Ectodermal cell (in vitro differentiated cells): ENCODE measurements at regions not wholly inside any gene's neighbourhood (a gene's known extent, or its start where the extent isn't known, plus 50 kb on each side); places are given as distances from the start of the nearest gene placed in this dataset.
"Not testable (repeated sequence)": the region's sequence is repeated elsewhere in the genome, so short reads cannot be mapped to it uniquely, and the experiment has no call there.

Source experiments
- H3K27ac ChIP-seq: 2 replicates; pipeline ENCODE4 v1.7.0; 2013; ENCODE audit warnings: mild to moderate bottlenecking, low read depth, low read length; ENCODE audit not compliant: insufficient read depth, poor library complexity, severe bottlenecking
- H3K27me3 ChIP-seq: 2 replicates; pipeline ENCODE4 v1.7.0; 2013; ENCODE audit warnings: mild to moderate bottlenecking, low read length; ENCODE audit not compliant: insufficient read depth, control insufficient read depth, poor library complexity, severe bottlenecking
- H3K36me3 ChIP-seq: one replicate; pipeline ENCODE4 v1.7.0; 2013; ENCODE audit warnings: low read length; ENCODE audit not compliant: control insufficient read depth, insufficient read depth
- H3K4me1 ChIP-seq: one replicate; pipeline ENCODE4 v1.7.0; 2013; ENCODE audit warnings: low read length; ENCODE audit not compliant: control insufficient read depth, insufficient read depth
- H3K4me3 ChIP-seq: 2 replicates; pipeline ENCODE4 v1.7.0; 2013; ENCODE audit warnings: low read depth, low read length, control low read depth; ENCODE audit not compliant: insufficient read depth
- H3K9me3 ChIP-seq: 2 replicates; pipeline ENCODE4 v1.7.0; 2013; ENCODE audit warnings: mild to moderate bottlenecking, low read length, moderate library complexity; ENCODE audit not compliant: control insufficient read depth
- WGBS, 2 experiments: methylation state at CpG; one replicate each; pipeline ENCODE4 v1.1.7; 2013; ENCODE audit warnings: missing lambda C conversion rate in 2 of 2; 5-methylcytosine and 5-hydroxymethylcytosine counted together

- 79 to 83% methylated on average over 16 of the region's 16 CpGs for WGBS, 2 experiments
- H3K36me3 ChIP-seq, H3K27me3 ChIP-seq, H3K4me3 ChIP-seq, H3K4me1 ChIP-seq, H3K27ac ChIP-seq, H3K9me3 ChIP-seq: not testable (repeated sequence)
Measured at GRCh38 chr16:88148078-88148477, 196.8 kb downstream of the BANP start.

GRCh38 chr16:88148682-88149081 lies 197.4 kb downstream of the BANP start:
- 91% methylated on average over 11 of the region's 11 CpGs for WGBS, 2 experiments
- H3K27ac ChIP-seq, result not testable (repeated sequence)

GRCh38 chr16:88149158-88149603 lies 197.9 kb downstream of the BANP start:
- H3K4me3 ChIP-seq, H3K27ac ChIP-seq, H3K36me3 ChIP-seq, H3K9me3 ChIP-seq, H3K4me1 ChIP-seq, H3K27me3 ChIP-seq: not testable (repeated sequence)
- WGBS, 2 experiments, result 93 to 95% methylated on average over 14 of the region's 14 CpGs

More at GRCh38 chr16:88148682-88149081, 197.4 kb downstream of the BANP start:
- H3K4me1 ChIP-seq, H3K36me3 ChIP-seq, H3K4me3 ChIP-seq, H3K27me3 ChIP-seq, H3K9me3 ChIP-seq: not testable (repeated sequence)

GRCh38 chr16:88149663-88150062 lies 198.4 kb downstream of the BANP start:
- H3K27me3 ChIP-seq, H3K36me3 ChIP-seq, H3K9me3 ChIP-seq, H3K4me3 ChIP-seq, H3K27ac ChIP-seq, H3K4me1 ChIP-seq: not testable (repeated sequence)
- WGBS, 2 experiments, result 89 to 90% methylated on average over 3 of the region's 3 CpGs

GRCh38 chr16:88150456-88151128 lies 199.4 kb downstream of the BANP start:
- H3K27ac ChIP-seq, H3K4me3 ChIP-seq, H3K4me1 ChIP-seq, H3K36me3 ChIP-seq, H3K9me3 ChIP-seq, H3K27me3 ChIP-seq: not testable (repeated sequence)
- 95% methylated on average over 27 of the region's 27 CpGs for WGBS, 2 experiments

GRCh38 chr16:88151129-88151499 lies 199.9 kb downstream of the BANP start:
- 90 to 92% methylated on average over 25 of the region's 25 CpGs for WGBS, 2 experiments
- not testable (repeated sequence) for H3K9me3 ChIP-seq, H3K36me3 ChIP-seq, H3K4me1 ChIP-seq, H3K4me3 ChIP-seq, H3K27ac ChIP-seq, H3K27me3 ChIP-seq

- H3K27me3 ChIP-seq, H3K4me3 ChIP-seq, H3K9me3 ChIP-seq, H3K27ac ChIP-seq, H3K4me1 ChIP-seq, H3K36me3 ChIP-seq: not testable (repeated sequence)
- 93% methylated on average over 24 to 25 of the region's 27 CpGs for WGBS, 2 experiments
Measured at GRCh38 chr16:88151859-88152843, 200.9 kb downstream of the BANP start.

GRCh38 chr16:88152879-88153278 lies 201.6 kb downstream of the BANP start:
- WGBS, 2 experiments, result 92 to 94% methylated on average over 20 of the region's 20 CpGs
- H3K4me1 ChIP-seq, H3K9me3 ChIP-seq, H3K27ac ChIP-seq, H3K27me3 ChIP-seq, H3K4me3 ChIP-seq, H3K36me3 ChIP-seq: not testable (repeated sequence)

- H3K27ac ChIP-seq, H3K36me3 ChIP-seq, H3K27me3 ChIP-seq, H3K9me3 ChIP-seq, H3K4me1 ChIP-seq, H3K4me3 ChIP-seq: not testable (repeated sequence)
- WGBS, 2 experiments, result 86 to 89% methylated on average over 9 to 12 of the region's 12 CpGs
Measured at GRCh38 chr16:88153516-88153915, 202.3 kb downstream of the BANP start.

GRCh38 chr16:88154886-88155285 lies 203.7 kb downstream of the BANP start:
- H3K9me3 ChIP-seq, H3K36me3 ChIP-seq, H3K27ac ChIP-seq, H3K27me3 ChIP-seq, H3K4me3 ChIP-seq, H3K4me1 ChIP-seq: not testable (repeated sequence)
- WGBS, 2 experiments, result 94% methylated on average over 8 of the region's 8 CpGs
